HG03565 (cell line): ENCODE measurements at regions not wholly inside any gene's neighbourhood (a gene's known extent, or its start where the extent isn't known, plus 50 kb on each side); places are given as distances from the start of the nearest gene placed in this dataset.
"Not testable (repeated sequence)": the region's sequence is repeated elsewhere in the genome, so short reads cannot be mapped to it uniquely, and the experiment has no call there.

Experiments used
- ATAC-seq: cut with Tn5 transposase; IDR thresholded peaks from one replicate; pipeline ENCODE4 v1.9.1; 2021; ENCODE audit warnings: mild to moderate bottlenecking, moderate library complexity; ENCODE audit not compliant: unreplicated experiment

GRCh38 chr20:6662309-6662708 is 105.2 kb upstream of the BMP2 start:
- ATAC-seq = no peak

DNA sequence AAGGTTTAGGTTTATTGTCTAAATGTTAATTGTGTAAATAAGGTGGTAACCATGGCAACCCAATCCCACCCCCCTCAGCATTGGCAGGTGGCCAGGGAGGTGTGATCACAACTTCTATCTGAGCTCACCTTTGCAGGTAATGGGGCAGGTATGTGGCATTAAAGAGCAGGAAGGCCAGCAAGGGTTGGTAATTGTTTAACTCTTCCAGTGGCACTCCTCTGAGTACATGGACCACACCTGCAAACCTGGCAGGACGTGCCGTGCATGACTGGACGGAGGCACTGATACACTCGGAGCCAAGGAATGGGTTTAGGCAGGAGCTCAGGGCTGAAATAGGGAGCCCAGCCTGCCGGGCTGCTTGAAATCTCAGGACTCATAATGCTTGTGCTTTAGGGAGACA is 107.0 kb upstream of the BMP2 start:
- ATAC-seq = no peak

- ATAC-seq = not testable (repeated sequence)
These were observed 108.6 kb upstream of the BMP2 start for GRCh38 chr20:6658909-6659308.

- ATAC-seq = no peak
These were observed 109.6 kb upstream of the BMP2 start for GRCh38 chr20:6657904-6658303.

DNA sequence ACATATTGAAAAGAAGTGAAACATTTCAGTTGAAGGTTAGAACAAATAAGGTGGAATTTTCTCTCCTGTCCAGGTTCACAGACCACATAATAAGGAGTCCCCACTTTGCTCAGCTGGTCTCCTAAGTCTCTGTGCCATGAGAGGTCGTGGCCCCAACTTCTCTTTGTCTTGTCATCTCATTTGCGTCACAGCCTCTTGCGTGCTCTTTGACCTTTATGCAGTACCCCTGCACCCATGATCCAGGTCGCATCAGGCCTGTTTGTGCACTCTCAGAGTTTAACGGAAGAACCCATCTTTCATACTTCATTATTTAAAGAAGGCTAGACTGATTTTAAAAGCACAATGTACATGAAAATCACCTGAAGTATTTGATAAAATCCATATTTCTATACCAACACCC is 110.4 kb upstream of the BMP2 start:
- ATAC-seq = no peak

DNA sequence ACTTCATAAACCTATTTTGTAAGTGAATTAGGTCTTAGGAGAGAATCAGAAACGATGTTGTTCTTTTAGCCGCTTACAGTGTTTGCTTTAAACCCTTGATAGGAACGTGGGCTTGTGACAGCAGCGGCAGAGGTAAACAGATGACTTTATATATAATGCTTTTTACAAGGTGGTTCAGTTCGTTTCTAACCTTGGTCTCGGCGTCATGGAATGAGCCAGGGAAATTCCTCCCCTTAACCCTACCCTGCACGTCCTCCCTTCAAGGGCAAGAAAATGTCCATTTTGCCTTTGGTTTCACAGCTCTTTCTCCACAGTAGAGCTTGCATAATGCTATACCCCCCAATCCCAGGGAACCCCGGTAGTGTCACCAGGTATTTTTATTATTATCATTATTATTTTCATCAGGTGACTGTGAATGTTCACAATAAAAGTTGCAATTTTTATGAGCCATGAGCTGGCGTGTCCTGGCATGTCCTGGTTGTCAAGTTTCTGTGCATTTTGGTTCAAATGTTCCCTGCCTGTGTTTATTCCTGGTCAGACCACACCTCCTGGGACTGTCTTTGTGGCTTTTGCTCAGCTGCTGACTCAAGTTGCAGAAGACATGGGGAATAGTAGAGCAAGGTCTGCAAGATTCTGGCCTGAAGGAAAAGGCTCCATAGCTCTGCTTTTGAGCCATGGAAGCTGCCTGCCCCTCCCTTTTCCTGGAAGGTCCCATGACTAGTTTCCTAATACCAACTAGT is 112.8 kb upstream of the BMP2 start:
- no peak for ATAC-seq

- ATAC-seq = no peak
These were observed 115.9 kb upstream of the BMP2 start for GRCh38 chr20:6651561-6651960.

DNA sequence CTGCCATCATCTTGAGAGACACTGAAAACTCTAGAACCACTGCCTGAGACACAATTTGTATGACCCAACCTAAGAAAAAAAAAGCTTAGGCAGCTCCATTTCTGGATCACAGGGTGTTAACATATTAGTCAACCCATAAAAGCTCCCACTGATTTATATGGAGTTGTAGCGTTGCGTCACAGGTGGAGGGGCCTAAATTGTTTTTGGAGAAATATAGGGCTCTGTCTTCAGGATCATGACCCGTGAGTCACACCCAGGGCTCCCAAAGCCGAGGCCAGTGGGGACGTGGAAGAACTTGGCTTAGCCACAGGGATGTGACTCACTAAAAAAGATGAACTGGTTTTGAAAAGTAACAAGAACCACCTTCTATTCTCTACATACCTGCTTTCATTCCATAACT is 116.5 kb upstream of the BMP2 start:
- ATAC-seq = no peak

GRCh38 chr20:6646021-6646636 is 121.4 kb upstream of the BMP2 start:
- ATAC-seq = no peak

GRCh38 chr20:6644813-6645628 is 122.5 kb upstream of the BMP2 start:
- ATAC-seq = no peak

DNA sequence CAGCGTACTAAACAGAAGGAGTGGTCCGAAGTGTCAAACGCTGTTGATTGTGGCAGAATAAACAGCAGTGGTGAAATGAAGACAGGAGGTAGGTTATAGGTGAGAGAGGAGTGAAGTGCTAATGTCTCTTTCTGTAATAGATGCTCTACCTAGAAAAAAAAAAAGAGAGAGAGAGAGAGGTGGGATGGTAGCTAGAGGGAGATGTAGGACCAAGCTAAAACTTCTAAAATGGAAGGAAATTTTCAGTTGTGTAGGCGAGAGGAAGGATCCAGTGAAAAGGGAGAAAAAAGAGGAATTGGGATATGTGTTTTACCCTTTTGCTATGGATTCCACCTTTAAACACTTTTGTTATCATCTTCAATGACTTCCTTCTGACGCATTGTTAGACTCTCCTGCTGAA is 126.5 kb upstream of the BMP2 start:
- ATAC-seq = no peak

GRCh38 chr20:6637160-6637579 is 130.3 kb upstream of the BMP2 start:
- ATAC-seq = no peak

GRCh38 chr20:6636209-6637159 is 131.0 kb upstream of the BMP2 start:
- ATAC-seq = no peak

GRCh38 chr20:6635034-6635736 is 132.3 kb upstream of the BMP2 start:
- ATAC-seq = no peak

DNA sequence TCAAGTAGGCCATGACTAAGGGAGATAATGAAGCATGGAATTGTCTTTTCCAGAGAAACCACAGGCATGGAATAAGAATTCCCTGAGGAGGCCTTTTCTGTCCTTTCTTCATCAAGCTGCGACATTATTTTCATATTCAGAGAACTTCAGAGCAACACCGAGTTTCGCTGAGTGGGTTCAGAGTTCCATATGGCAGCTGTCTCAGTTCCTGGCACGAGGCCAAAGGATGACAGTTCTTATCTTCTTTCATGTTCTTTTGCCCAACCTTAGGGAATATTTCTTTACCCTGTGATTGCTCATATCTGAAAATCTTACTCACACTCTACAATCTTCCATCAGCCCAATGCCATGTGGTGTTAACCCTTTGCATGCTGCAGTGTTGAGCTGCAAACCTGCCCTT is 135.3 kb upstream of the BMP2 start:
- no peak for ATAC-seq

- no peak for ATAC-seq
These were observed 137.0 kb upstream of the BMP2 start for GRCh38 chr20:6630514-6630913.

DNA sequence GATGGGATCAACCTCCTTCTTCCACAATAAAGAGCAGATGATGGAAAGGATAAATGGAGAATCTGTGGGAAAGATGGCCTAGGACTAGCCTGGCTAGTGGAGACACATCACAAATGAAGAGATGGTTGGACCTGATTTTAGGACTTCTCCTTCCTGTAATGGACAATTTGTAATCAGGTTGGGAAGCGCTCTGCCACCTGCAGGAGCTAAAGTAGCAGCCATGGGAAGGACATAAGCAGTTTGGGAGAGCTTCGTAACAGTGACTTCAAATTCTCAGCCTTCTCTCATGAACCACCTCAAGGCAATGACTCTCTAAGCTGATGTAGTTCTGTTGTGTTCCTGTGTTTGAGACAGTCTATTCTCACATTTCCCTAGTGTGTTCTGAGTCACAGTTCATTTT is 137.9 kb upstream of the BMP2 start:
- ATAC-seq = no peak

- no peak for ATAC-seq
These were observed 140.7 kb upstream of the BMP2 start for GRCh38 chr20:6626805-6627204.

DNA sequence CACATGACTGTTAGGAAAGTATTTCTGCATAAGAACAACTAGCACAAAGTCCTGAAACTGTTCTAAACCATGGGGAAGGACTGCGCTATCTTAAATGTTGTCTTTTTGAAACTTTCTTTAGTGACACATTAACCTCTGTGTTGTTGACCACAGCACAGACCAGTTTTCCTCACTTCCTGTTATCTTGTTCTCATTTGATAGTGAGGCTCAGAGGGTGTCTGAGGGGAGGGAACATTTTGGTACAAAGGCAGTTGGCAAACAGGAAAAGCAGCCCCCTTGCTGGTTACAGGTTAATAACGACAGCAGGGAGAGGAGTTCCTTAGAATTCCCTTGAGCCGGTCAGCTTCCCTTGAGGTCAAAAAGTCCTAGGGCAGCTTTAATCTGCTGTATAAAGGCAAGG is 143.5 kb upstream of the BMP2 start:
- ATAC-seq = peak; percentile 98

DNA sequence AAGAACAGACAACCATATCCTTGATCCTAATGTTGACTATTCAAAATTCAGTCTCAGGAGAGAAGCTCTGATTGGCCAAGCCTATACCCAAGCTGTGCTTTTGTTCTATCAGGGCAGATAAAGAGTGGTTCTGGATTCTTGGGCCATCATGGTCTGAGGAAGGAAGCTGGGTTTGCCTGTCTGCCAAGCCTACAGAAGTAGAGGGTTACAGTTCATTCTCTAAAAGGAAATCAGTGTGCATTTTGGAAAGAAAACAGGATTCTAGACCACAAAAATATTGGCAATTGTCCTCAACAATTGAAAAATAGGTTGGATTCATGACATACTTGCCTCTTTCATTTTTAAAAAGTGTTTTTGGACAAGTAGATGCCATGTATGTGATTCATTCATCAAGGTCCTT is 145.4 kb upstream of the BMP2 start:
- no peak for ATAC-seq
